NB4 (cell line): ENCODE measurements at regions not wholly inside any gene's neighbourhood (a gene's known extent, or its start where the extent isn't known, plus 50 kb on each side); places are given as distances from the start of the nearest gene placed in this dataset.

Source experiments
- DNase-seq: peaks from one replicate; pipeline ENCODE4 v3.0.0; 2010; ENCODE audit warnings: low read depth
- H3K4me3 ChIP-seq: one replicate; pipeline ENCODE4 v1.5.1; 2011; ENCODE audit warnings: mild to moderate bottlenecking, low read depth, low read length, moderate library complexity
- MYC ChIP-seq: IDR thresholded peaks from 2 replicates; pipeline ENCODE4 v1.6.1; 2011; ENCODE audit warnings: low read depth, low read length
- POLR2A ChIP-seq: IDR thresholded peaks from 2 replicates; pipeline ENCODE4 v1.6.1; 2011; ENCODE audit warnings: mild to moderate bottlenecking; ENCODE audit not compliant: insufficient read length; ENCODE audit errors: extremely low read depth
- TF ChIP-seq, protein P1 (sequence below): IDR thresholded peaks from one replicate; pipeline ENCODE4 v1.5.1; 2012; ENCODE audit warnings: low read depth, low read length
- TF ChIP-seq, protein P2 (sequence below): IDR thresholded peaks from 2 replicates; pipeline ENCODE4 v1.6.1; 2011; ENCODE audit warnings: low read depth, low read length

DNA sequence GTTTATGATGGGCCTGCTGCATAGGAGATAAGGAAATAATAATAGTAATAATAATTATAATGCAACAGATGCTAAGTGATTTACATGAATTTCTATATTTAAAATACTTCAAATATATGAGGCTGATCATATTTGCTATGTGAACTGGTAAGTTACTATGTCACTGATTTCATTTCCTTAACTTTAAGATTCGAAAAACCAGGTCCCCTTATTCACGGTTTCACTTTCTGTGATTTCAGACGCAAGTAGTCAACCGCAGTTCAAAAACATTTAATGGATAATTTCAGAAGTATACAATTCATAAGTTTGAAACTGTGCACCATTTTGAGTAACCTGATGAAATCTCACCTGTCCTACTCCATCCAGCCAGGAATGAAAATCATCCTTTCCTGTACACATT, 1697.1 kb upstream of the LRRTM1 start:
- TF ChIP-seq MYC (no peak), POLR2A (no peak)
- TF ChIP-seq, protein P1, sequence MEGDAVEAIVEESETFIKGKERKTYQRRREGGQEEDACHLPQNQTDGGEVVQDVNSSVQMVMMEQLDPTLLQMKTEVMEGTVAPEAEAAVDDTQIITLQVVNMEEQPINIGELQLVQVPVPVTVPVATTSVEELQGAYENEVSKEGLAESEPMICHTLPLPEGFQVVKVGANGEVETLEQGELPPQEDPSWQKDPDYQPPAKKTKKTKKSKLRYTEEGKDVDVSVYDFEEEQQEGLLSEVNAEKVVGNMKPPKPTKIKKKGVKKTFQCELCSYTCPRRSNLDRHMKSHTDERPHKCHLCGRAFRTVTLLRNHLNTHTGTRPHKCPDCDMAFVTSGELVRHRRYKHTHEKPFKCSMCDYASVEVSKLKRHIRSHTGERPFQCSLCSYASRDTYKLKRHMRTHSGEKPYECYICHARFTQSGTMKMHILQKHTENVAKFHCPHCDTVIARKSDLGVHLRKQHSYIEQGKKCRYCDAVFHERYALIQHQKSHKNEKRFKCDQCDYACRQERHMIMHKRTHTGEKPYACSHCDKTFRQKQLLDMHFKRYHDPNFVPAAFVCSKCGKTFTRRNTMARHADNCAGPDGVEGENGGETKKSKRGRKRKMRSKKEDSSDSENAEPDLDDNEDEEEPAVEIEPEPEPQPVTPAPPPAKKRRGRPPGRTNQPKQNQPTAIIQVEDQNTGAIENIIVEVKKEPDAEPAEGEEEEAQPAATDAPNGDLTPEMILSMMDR: no peak
- TF ChIP-seq, protein P2, sequence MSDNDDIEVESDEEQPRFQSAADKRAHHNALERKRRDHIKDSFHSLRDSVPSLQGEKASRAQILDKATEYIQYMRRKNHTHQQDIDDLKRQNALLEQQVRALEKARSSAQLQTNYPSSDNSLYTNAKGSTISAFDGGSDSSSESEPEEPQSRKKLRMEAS: no peak
- no peak for DNase-seq

GRCh38 chr2:82000606-82001005, 1696.1 kb upstream of the LRRTM1 start:
- no peak for DNase-seq
- H3K4me3 ChIP-seq: no peak overlapping the region
- TF ChIP-seq, protein P1: no peak
- TF ChIP-seq MYC (no peak), POLR2A (no peak)
- TF ChIP-seq, protein P2: no peak

More for the DNA sequence above, 1697.1 kb upstream of the LRRTM1 start:
- H3K4me3 ChIP-seq: no peak overlapping the region

DNA sequence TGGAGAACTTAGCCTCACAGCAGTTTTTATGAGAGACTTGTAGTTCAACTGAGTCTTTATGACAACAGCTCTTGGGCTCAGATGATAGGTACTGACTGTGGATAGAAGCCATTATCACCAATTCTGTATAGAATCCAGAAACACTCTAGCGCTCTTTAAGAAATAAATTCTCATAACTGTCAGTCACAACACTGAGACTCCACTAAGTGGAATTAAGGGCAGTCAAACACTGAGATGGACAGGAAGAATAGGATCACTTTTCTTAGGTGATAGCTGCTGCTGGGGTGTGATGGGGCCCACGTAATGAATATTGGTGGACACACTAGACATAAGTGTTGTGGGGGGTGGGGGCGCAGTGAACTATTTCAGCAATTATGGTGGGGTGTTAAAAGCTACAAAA, 1691.8 kb upstream of the LRRTM1 start:
- H3K4me3 ChIP-seq: no peak overlapping the region
- DNase-seq: no peak
- TF ChIP-seq, protein P1: no peak
- TF ChIP-seq POLR2A (no peak), MYC (no peak)
- TF ChIP-seq, protein P2: no peak

- TF ChIP-seq POLR2A (no peak), MYC (no peak)
- TF ChIP-seq, protein P1: no peak
- TF ChIP-seq, protein P2: no peak
- no peak overlapping the region for H3K4me3 ChIP-seq
- DNase-seq: no peak
Observed at GRCh38 chr2:81991282-81991681, 1686.7 kb upstream of the LRRTM1 start.

- TF ChIP-seq, protein P2: no peak
- TF ChIP-seq MYC: no peak
- TF ChIP-seq POLR2A: no peak
- TF ChIP-seq, protein P1: no peak
- no peak overlapping the region for H3K4me3 ChIP-seq
- no peak for DNase-seq
Observed at GRCh38 chr2:81987370-81987769, 1682.8 kb upstream of the LRRTM1 start.

- H3K4me3 ChIP-seq: no peak overlapping the region
- no peak for DNase-seq
- TF ChIP-seq POLR2A (no peak), MYC (no peak)
- TF ChIP-seq, protein P2: no peak
- TF ChIP-seq, protein P1: no peak
Observed at GRCh38 chr2:81984969-81985637, 1680.6 kb upstream of the LRRTM1 start.
